H9 (cell line): ENCODE measurements at regions not wholly inside any gene's neighbourhood (a gene's known extent, or its start where the extent isn't known, plus 50 kb on each side); places are given as distances from the start of the nearest gene placed in this dataset.
A peak's percentile ranks its signal among the peaks of the same experiment; 100 is the strongest.

Experiments
- DNase-seq: peaks from one replicate; pipeline ENCODE4 v3.0.0-alpha.2; 2017
- H2AFZ ChIP-seq: one replicate; pipeline ENCODE4 v1.6.1; 2013; ENCODE audit warnings: mild to moderate bottlenecking, low read length, control low read depth, moderate library complexity
- H2AK5ac ChIP-seq: 2 replicates; pipeline ENCODE4 v1.6.1; 2013; ENCODE audit warnings: low read length, control low read depth, mixed read lengths; ENCODE audit not compliant: insufficient read length
- H2BK120ac ChIP-seq: one replicate; pipeline ENCODE4 v1.6.1; 2013; ENCODE audit warnings: low read depth, mild to moderate bottlenecking, low read length, control low read depth, inconsistent platforms; ENCODE audit not compliant: poor library complexity, severe bottlenecking
- H2BK12ac ChIP-seq: 2 replicates; pipeline ENCODE4 v1.6.1; 2013; ENCODE audit warnings: low read length, control low read depth, mixed read lengths, low read depth; ENCODE audit not compliant: insufficient read length
- H2BK15ac ChIP-seq: 2 replicates; pipeline ENCODE4 v1.6.1; 2013; ENCODE audit warnings: low read depth, low read length, control low read depth
- H2BK20ac ChIP-seq: one replicate; pipeline ENCODE4 v1.6.1; 2013; ENCODE audit warnings: low read depth, mild to moderate bottlenecking, low read length, control low read depth, inconsistent platforms; ENCODE audit not compliant: poor library complexity, severe bottlenecking
- H2BK5ac ChIP-seq: 2 replicates; pipeline ENCODE4 v1.6.1; 2013; ENCODE audit warnings: low read length, control low read depth, mixed read lengths; ENCODE audit not compliant: insufficient read length
- H3K14ac ChIP-seq: 2 replicates; pipeline ENCODE4 v1.6.1; 2013; ENCODE audit warnings: low read length, control low read depth; ENCODE audit not compliant: insufficient read depth
- H3K18ac ChIP-seq: 2 replicates; pipeline ENCODE4 v1.6.1; 2013; ENCODE audit warnings: low read depth, mild to moderate bottlenecking, mixed read lengths, low read length, control low read depth; ENCODE audit not compliant: insufficient read length
- H3K23ac ChIP-seq: 2 replicates; pipeline ENCODE4 v1.6.1; 2013; ENCODE audit warnings: low read length, control low read depth, mixed read lengths, low read depth; ENCODE audit not compliant: insufficient read length
- H3K23me2 ChIP-seq: 2 replicates; pipeline ENCODE4 v1.6.1; 2013; ENCODE audit warnings: low read depth, mild to moderate bottlenecking, mixed read lengths, low read length, control low read depth; ENCODE audit not compliant: insufficient read length, poor library complexity, severe bottlenecking
- H3K27ac ChIP-seq: 2 replicates; pipeline ENCODE4 v1.5.1; 2013; ENCODE audit warnings: low read length, control low read depth, mixed read lengths, low read depth; ENCODE audit not compliant: insufficient read length
- H3K27me3 ChIP-seq: 2 replicates; pipeline ENCODE4 v1.6.1; 2013; ENCODE audit warnings: low read length, control low read depth, inconsistent platforms; ENCODE audit not compliant: insufficient read depth
- H3K4ac ChIP-seq: 2 replicates; pipeline ENCODE4 v1.6.1; 2013; ENCODE audit warnings: low read depth, mild to moderate bottlenecking, control low read depth, inconsistent platforms, low read length, moderate library complexity
- H3K4me1 ChIP-seq: 2 replicates; pipeline ENCODE4 v1.6.1; 2013; ENCODE audit warnings: low read length, control low read depth, inconsistent platforms; ENCODE audit not compliant: insufficient read depth
- H3K4me2 ChIP-seq: 2 replicates; pipeline ENCODE4 v1.6.1; 2013; ENCODE audit warnings: low read length, control low read depth, mixed read lengths; ENCODE audit not compliant: insufficient read length, insufficient read depth
- H3K56ac ChIP-seq: 2 replicates; pipeline ENCODE4 v1.6.1; 2013; ENCODE audit warnings: low read depth, mild to moderate bottlenecking, mixed read lengths, low read length, control low read depth; ENCODE audit not compliant: insufficient read length
- H3K79me1 ChIP-seq: 2 replicates; pipeline ENCODE4 v1.6.1; 2013; ENCODE audit warnings: low read depth, mild to moderate bottlenecking, moderate library complexity, low read length, control low read depth, inconsistent platforms; ENCODE audit not compliant: insufficient read depth, poor library complexity, severe bottlenecking
- H3K79me2 ChIP-seq: 2 replicates; pipeline ENCODE4 v1.6.1; 2013; ENCODE audit warnings: low read length, control low read depth, inconsistent platforms; ENCODE audit not compliant: insufficient read depth
- H3K9ac ChIP-seq: 2 replicates; pipeline ENCODE4 v1.6.1; 2013; ENCODE audit warnings: low read length, control low read depth, mixed read lengths; ENCODE audit not compliant: insufficient read length; ENCODE audit errors: extremely low read depth
- H3K9me3 ChIP-seq: one replicate; pipeline ENCODE4 v1.6.1; 2013; ENCODE audit warnings: low read depth, low read length, inconsistent platforms; ENCODE audit not compliant: control insufficient read depth
- H3T11ph ChIP-seq: one replicate; pipeline ENCODE4 v1.6.1; 2013; ENCODE audit warnings: mild to moderate bottlenecking, low read length, control low read depth, inconsistent platforms
- H4K20me1 ChIP-seq: one replicate; pipeline ENCODE4 v1.6.1; 2013; ENCODE audit not compliant: control insufficient read depth, insufficient read length, insufficient read depth
- H4K5ac ChIP-seq: 2 replicates; pipeline ENCODE4 v1.6.1; 2013; ENCODE audit warnings: low read depth, mild to moderate bottlenecking, mixed read lengths, low read length, control low read depth; ENCODE audit not compliant: insufficient read length
- H4K8ac ChIP-seq: replicated peaks from 2 replicates; pipeline ENCODE4 v1.6.1; 2013; ENCODE audit warnings: low read length, control low read depth, mixed read lengths, low read depth; ENCODE audit not compliant: insufficient read length
- H4K91ac ChIP-seq: 2 replicates; pipeline ENCODE4 v1.6.1; 2013; ENCODE audit warnings: low read depth, mild to moderate bottlenecking, moderate library complexity, mixed read lengths, low read length, control low read depth; ENCODE audit not compliant: insufficient read length
- H3K27ac Mint-ChIP-seq, 3 experiments: 2 replicates in 2 of 3; 3 replicates in 1 of 3; pipeline ENCODE4 v1.8.0; 2020 to 2021; ENCODE audit warnings: mixed read lengths in 3 of 3, mild to moderate bottlenecking in 1 of 3, moderate library complexity in 1 of 3
- H3K27me3 Mint-ChIP-seq: 2 replicates; pipeline ENCODE4 v1.8.0; 2021; ENCODE audit warnings: low read depth, mild to moderate bottlenecking, moderate library complexity, mixed read lengths
- H3K36me3 Mint-ChIP-seq, 3 experiments: 2 replicates in 2 of 3; 3 replicates in 1 of 3; pipeline ENCODE4 v1.8.0; 2020 to 2021; ENCODE audit warnings: low read depth in 3 of 3, mixed read lengths in 3 of 3; ENCODE audit not compliant: insufficient read depth in 1 of 3
- H3K4me1 Mint-ChIP-seq, 2 experiments: 2 replicates each; pipeline ENCODE4 v1.8.0; 2020; ENCODE audit warnings: mixed read lengths in 2 of 2
- H3K4me3 Mint-ChIP-seq, 2 experiments: 2 replicates in 1 of 2; 3 replicates in 1 of 2; pipeline ENCODE4 v1.8.0; 2020 to 2021; ENCODE audit warnings: mild to moderate bottlenecking in 2 of 2, mixed read lengths in 2 of 2, moderate library complexity in 1 of 2
- H3K9me3 Mint-ChIP-seq, 2 experiments: 2 replicates in 1 of 2; 3 replicates in 1 of 2; pipeline ENCODE4 v1.8.0; 2020; ENCODE audit warnings: mild to moderate bottlenecking in 2 of 2, mixed read lengths in 2 of 2, moderate library complexity in 1 of 2
- CTCF ChIP-seq: fragments of 200-600 bp; sonication (generic); conservative IDR thresholded peaks from 3 replicates; pipeline ENCODE4 v1.8.0; 2021; ENCODE audit warnings: antibody characterized with exemption, mild to moderate bottlenecking
- WGBS: extraction: QIAGEN DNeasy Blood & Tissue Kit; methylation state at CpG from one replicate; pipeline ENCODE4 v1.1.7; 2013; ENCODE audit warnings: missing lambda C conversion rate, low lambda C conversion rate, mixed read lengths; ENCODE audit not compliant: insufficient read length; ENCODE audit errors: extremely low coverage; 5-methylcytosine and 5-hydroxymethylcytosine counted together

GRCh38 chr6:139926711-139927110, 552.3 kb upstream of the CITED2 start:
- Histone ChIP-seq H3K18ac (no peak overlapping the region), H3K27me3 (no peaks in the 10 kb centered on the region), H2BK120ac (no peak overlapping the region), H3K4me1 (no peaks in the 10 kb centered on the region), H2BK5ac (no peak overlapping the region), H3K9me3 (no peaks in the 10 kb centered on the region), H4K20me1 (no peaks in the 10 kb centered on the region), H2AFZ (peak overlapping the region; percentile 12), H2BK12ac (no peak overlapping the region), H3K56ac (no peak overlapping the region), H4K91ac (no peak overlapping the region), H3K4me2 (no peak overlapping the region), H4K5ac (no peak overlapping the region), H3K27ac (no peak overlapping the region), H2BK15ac (no peak overlapping the region), H3K23ac (no peak overlapping the region), H3K4ac (no peak overlapping the region), H3K23me2 (no peaks in the 10 kb centered on the region), H3K79me1 (no peaks in the 10 kb centered on the region), H4K8ac (no peak overlapping the region), H3K79me2 (no peaks in the 10 kb centered on the region), H3K14ac (no peak overlapping the region), H3K9ac (no peak overlapping the region), H2BK20ac (no peak overlapping the region), H2AK5ac (no peak overlapping the region), H3T11ph (no peak overlapping the region)
- no peak for TF ChIP-seq CTCF
- H3K4me1 Mint-ChIP-seq, result peaks cover 3 to 9% of the 10 kb centered on the region in 2 experiments; a peak in 2 of 4 replicates
- H3K9me3 Mint-ChIP-seq, result no peaks in the 10 kb centered on the region
- DNase-seq, result no peak
- H3K27ac Mint-ChIP-seq, result no peak overlapping the region
- H3K4me3 Mint-ChIP-seq, result no peak overlapping the region
- H3K27me3 Mint-ChIP-seq, result no peaks in the 10 kb centered on the region
- no CpG with 5 or more reads among the region's 3 CpGs for WGBS
- H3K36me3 Mint-ChIP-seq, result peaks cover 0 to 2% (median 0%) of the 10 kb centered on the region in 3 experiments; a peak in 2 of 7 replicates
